Epidermal melanocyte (primary cell): ENCODE measurements at regions not wholly inside any gene's neighbourhood (a gene's known extent, or its start where the extent isn't known, plus 50 kb on each side); places are given as distances from the start of the nearest gene placed in this dataset.
"Not testable (repeated sequence)": the region's sequence is repeated elsewhere in the genome, so short reads cannot be mapped to it uniquely, and the experiment has no call there.

ENCODE experiments used
- DNase-seq: peaks from one replicate; pipeline ENCODE4 v3.0.0; 2011; ENCODE audit warnings: low spot score; ENCODE audit not compliant: insufficient read length

DNA sequence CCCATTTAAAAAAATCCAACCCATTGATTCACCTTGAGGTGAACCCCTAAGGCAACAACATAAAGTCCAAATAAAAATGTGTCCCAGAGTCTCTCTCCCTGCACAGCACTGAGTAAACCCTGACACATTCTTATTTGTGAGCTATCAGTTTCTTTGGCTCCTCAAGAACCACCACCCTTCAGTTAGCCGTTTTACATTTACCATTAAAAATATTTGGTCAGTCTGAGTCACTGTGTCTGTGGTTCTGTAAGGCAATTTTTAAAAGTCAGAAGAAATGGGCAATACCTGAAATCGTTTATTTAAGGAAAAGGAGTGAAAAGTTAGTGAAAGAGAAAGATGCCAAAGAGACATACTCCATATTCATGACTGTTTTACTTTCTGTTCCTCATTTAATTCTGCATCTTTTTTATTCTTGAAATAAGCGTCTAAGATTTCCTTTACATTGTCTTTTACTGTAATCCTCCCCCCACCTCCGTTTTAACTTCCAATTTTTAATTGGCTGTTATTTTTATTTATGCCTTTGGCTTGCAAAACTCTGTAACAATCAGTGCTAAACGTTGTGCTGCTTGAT lies 91.7 kb upstream of the IVNS1ABP start:
- DNase-seq, result no peak

- DNase-seq, result no peak
These were observed 89.6 kb upstream of the IVNS1ABP start for GRCh38 chr1:185406691-185407009.

- DNase-seq, result peak; percentile 21
These were observed 89.1 kb upstream of the IVNS1ABP start for GRCh38 chr1:185406006-185406690.

DNA sequence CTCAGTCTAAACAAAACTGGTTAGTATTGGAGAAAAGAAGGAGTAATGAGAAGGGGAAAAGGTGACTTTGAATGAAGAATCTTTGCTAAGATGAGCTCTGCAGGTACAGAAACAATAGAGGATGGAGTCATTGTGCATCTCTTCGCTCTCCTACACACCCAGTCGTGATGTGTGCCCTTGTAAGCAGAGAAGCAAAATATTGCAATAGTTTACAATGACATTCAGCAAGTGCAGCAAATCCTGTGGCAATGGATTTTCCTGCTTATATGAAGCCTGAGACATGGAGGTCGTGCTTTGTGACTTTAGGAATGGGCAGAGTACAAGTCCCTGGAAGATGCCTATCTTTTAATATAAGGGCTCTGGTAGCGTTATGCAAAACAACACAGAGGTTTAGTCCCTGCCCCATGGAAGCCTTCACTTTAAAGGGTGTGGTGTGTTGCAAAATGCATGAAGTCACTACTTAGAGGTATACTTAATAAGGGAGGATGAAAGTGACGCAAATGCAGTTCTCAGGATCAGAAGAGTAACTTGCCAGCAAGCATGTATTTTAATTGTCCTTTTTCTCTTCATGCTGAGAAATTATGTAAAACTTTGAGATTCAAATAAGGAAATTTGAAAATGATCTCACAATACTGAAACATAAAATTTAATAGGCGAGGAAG lies 88.0 kb upstream of the IVNS1ABP start:
- DNase-seq, result no peak

DNA sequence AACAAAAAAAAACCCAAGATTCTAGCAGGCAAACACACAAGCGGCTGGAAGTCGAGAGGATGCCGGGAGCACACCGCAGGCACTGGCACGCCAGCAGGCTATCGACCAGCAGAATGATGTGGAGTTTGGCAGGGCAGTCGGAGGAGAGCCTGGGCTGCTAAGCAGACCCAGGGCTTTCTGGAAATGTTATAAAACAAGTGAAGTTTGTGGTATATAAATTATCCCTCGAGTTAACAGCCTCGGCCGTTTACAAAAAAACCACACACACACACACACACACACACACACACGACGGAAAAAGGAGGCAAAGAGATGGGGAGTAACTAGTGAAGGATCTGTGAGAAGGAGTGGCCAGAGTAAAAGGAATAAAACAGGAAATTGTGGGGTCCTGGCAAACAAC lies 87.2 kb upstream of the IVNS1ABP start:
- DNase-seq, result no peak

DNA sequence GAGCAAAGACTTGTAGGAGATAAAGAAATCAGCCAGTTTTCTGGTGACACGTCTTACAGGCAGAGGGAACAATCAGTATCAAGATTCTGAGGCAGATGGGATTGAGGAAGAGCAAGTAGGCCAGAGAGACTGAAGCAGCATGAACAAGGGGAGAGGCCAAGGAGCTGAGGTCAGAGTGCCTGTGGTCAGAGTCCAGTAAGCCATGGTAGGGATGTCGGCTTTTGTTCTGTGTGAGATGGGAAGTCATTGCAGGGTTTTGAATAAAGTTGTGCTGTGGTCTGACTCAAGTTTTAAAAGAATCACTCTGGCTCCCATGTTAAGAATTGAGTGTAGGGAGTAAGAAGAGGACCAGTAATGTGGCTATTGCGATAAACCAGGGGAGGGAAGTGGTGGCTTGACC lies 85.9 kb upstream of the IVNS1ABP start:
- DNase-seq, result no peak

DNA sequence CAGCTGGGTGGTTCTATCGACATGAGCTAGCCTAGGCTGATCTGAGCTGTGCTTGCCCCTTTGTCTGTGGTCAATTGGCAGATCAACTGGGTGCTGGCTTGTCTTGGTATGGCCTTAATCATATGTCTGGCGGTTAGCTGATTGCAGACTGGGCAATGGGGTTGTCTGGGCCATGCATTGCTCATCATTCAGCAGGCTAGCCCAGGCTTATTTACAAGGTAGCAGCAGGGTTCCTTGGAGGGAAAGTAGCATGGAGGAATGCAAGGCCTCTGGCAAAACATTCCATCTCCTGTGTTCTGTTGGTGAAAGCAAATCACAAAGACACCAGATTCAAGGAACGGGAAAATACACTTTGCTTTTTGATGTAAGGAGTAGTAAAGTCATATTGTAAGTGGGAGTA lies 84.0 kb upstream of the IVNS1ABP start:
- DNase-seq, result no peak

DNA sequence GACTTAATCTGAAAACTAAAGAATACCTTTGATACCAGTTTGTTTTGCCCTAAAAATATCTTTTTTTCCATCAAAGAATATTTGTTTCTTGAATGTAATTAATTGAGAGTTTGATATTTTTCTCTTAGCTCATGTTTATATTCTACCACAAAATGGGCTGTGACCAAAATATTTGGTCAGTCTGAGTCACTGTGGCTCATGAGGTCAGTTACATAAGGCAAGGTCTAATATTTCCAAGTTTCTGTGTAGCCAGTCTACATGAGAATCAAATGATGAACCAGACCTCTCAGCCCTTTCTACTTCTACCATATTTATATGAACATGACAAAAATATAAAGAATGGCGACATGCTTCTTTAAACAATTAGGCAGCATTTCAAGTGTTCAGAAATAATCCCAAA lies 83.0 kb upstream of the IVNS1ABP start:
- DNase-seq, result no peak

- no peak for DNase-seq
These were observed 81.6 kb upstream of the IVNS1ABP start for GRCh38 chr1:185398599-185398998.

GRCh38 chr1:185398022-185398421 lies 81.0 kb upstream of the IVNS1ABP start:
- no peak for DNase-seq

DNA sequence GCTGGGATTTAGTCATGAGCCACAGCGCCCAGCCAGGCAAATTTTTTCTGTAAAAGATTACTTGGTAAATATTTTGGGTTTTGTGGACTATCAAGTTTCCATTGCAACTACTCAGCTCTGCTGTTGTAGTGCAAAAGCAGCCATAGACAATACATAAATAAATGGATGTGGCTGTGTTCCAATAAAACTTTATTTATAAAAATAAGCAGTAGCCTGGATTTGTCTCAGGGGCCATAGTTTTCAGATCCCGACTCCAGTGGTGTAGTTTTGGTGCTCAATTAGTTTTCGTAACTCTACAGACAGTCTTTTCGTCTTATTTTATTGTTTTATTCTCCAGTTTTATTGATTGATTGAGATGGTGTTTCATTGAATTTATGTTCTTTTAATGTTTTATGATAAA lies 80.1 kb upstream of the IVNS1ABP start:
- DNase-seq, result no peak

DNA sequence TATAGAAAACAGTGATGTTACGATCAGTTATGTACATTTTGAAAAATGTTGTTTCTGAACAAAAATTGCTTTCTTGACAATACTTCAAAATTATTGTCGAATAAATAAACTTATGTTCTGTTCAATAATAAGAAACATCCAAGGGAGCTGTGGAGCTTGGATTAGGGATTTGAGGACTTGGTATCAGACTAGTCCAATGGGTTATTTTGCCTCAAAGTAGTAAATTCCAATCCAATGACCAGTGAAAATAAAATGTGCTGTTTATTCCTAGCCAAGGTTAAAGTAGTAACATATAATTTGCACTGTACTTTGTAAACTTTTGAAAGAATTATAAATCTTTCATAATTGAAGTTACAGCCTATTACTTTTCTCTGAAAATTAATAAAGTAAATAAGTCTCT lies 79.1 kb upstream of the IVNS1ABP start:
- no peak for DNase-seq

GRCh38 chr1:185393815-185394214 lies 76.8 kb upstream of the IVNS1ABP start:
- no peak for DNase-seq

GRCh38 chr1:185393205-185393604 lies 76.2 kb upstream of the IVNS1ABP start:
- DNase-seq, result no peak

- DNase-seq, result no peak
These were observed 71.8 kb upstream of the IVNS1ABP start for GRCh38 chr1:185388815-185389214.

DNA sequence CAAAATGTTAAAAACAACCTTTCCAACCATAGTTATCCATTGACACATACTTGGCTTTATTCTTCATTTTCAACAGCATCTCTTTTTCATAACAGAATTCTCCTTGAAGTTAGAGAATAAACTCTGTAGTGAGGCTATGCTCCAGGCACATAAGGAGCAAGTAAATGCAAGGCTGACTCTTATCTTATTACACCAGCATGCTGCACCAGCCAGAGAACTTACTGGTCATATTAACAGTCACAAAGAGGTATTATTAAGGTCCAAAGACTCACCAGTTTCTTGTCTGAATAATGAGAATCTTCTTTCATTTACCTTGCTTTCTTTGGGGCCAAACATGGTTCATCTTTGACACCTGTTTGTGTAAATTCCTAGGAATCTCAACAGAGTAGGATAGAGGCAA lies 71.3 kb upstream of the IVNS1ABP start:
- DNase-seq, result no peak

DNA sequence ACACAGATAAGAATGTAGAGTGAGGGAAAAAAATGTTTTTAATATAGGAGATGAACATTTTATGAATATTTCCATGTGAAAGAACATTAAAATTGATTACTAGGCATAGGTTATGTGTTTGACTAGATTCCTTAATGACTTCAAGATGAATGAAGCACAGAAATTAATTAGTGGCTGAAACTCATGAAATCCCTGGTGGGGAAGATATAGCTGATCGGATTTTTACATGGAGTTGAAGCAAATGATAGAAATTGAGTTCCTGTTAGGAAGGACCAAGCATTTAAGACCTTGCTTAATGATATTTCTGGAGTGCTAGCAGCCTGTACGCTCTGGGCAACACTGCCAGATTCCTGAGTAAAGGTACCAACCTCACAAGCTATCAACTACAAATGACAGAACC lies 68.9 kb upstream of the IVNS1ABP start:
- no peak for DNase-seq

DNA sequence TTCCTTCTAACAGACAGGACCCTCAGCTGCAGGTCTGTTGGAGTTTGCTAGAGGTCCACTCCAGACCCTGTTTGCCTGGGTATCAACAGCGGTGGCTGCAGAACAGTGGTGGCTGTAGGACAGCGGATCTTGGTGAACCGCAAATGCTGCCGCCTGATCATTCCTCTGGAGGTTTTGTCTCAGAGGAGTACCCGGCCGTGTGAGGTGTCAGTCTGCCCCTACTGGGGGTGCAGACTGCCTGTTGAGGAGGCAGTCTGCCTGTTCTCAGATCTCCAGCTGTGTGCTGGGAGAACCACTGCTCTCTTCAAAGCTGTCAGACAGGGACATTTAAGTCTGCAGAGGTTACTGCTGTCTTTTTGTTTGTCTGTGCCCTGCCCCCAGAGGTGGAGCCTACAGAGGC lies 66.8 kb upstream of the IVNS1ABP start:
- not testable (repeated sequence) for DNase-seq

GRCh38 chr1:185377831-185378230 lies 60.8 kb upstream of the IVNS1ABP start:
- DNase-seq, result no peak

- DNase-seq, result no peak
These were observed 60.0 kb upstream of the IVNS1ABP start for GRCh38 chr1:185376840-185377635.

DNA sequence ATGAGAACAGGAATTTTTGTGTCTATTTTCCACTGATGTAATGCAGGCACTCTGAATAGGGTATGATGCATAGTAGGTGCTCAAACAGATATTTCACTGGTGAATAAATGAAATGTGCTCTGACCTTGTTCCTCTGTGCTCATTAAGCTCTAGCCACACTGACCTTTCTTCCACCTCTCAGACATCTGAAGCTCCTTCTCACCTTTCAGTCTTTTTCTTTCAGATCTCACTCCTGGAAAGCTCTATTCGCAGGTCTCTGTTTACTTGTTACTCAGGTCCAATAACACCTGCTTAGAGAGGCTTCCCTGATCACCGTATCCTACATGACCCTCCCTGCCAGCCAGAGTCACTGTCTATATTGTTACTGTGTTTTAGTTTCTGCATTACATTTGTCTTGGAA lies 59.2 kb upstream of the IVNS1ABP start:
- no peak for DNase-seq

- no peak for DNase-seq
These were observed 58.5 kb upstream of the IVNS1ABP start for GRCh38 chr1:185375583-185375982.
